Parathyroid adenoma (tissue), 2 donors: ENCODE measurements at regions not wholly inside any gene's neighbourhood (a gene's known extent, or its start where the extent isn't known, plus 50 kb on each side); places are given as distances from the start of the nearest gene placed in this dataset.

ENCODE experiments used
- H2AFZ ChIP-seq: fragments of 300-600 bp; sonication (generic); one replicate; pipeline ENCODE4 v1.7.0; 2017; ENCODE audit warnings: antibody characterized with exemption, mild to moderate bottlenecking
- H3K27ac ChIP-seq: fragments of 300-600 bp; sonication (generic); one replicate; pipeline ENCODE4 v1.7.0; 2017
- H3K27me3 ChIP-seq: fragments of 300-600 bp; sonication (generic); one replicate; pipeline ENCODE4 v1.7.0; 2017; ENCODE audit warnings: low read length; ENCODE audit not compliant: control insufficient read depth, insufficient read depth
- H3K36me3 ChIP-seq: fragments of 300-600 bp; sonication (generic); one replicate; pipeline ENCODE4 v1.7.0; 2017; ENCODE audit warnings: low read length; ENCODE audit not compliant: control insufficient read depth, insufficient read depth
- H3K4me1 ChIP-seq: fragments of 300-600 bp; sonication (generic); one replicate; pipeline ENCODE4 v1.7.0; 2017; ENCODE audit warnings: control low read depth
- H3K4me2 ChIP-seq: fragments of 300-600 bp; sonication (generic); one replicate; pipeline ENCODE4 v1.7.0; 2017; ENCODE audit warnings: low read length
- H3K4me3 ChIP-seq: fragments of 300-600 bp; sonication (generic); one replicate; pipeline ENCODE4 v1.7.0; 2017; ENCODE audit warnings: low read depth, low read length
- H3K79me2 ChIP-seq: fragments of 300-600 bp; sonication (generic); one replicate; pipeline ENCODE4 v1.7.0; 2017; ENCODE audit warnings: control low read depth
- H3K9ac ChIP-seq: fragments of 300-600 bp; sonication (generic); one replicate; pipeline ENCODE4 v1.7.0; 2017; ENCODE audit warnings: mild to moderate bottlenecking
- H3K9me3 ChIP-seq: fragments of 300-600 bp; sonication (generic); one replicate; pipeline ENCODE4 v1.7.0; 2017; ENCODE audit warnings: low read length; ENCODE audit not compliant: control insufficient read depth
- CTCF ChIP-seq: fragments of 300-600 bp; sonication (generic); IDR thresholded peaks from one replicate; pipeline ENCODE4 v1.7.0; 2017; ENCODE audit warnings: antibody characterized with exemption, mild to moderate bottlenecking
- donor health status: primary hyperparathyroidism.

GRCh38 chr18:73749304-73749703 is 398.3 kb downstream of the FBXO15 start:
- TF ChIP-seq CTCF: no peak

GRCh38 chr18:73748731-73749130 is 398.9 kb downstream of the FBXO15 start:
- no peaks in the 10 kb centered on the region for H3K36me3 ChIP-seq
- H3K4me2 ChIP-seq: no peak overlapping the region
- no peaks in the 10 kb centered on the region for H3K79me2 ChIP-seq
- H3K4me1 ChIP-seq: no peaks in the 10 kb centered on the region
- H2AFZ ChIP-seq: no peak overlapping the region
- no peak overlapping the region for H3K4me3 ChIP-seq
- no peaks in the 10 kb centered on the region for H3K27me3 ChIP-seq
- no peaks in the 10 kb centered on the region for H3K9me3 ChIP-seq
- TF ChIP-seq CTCF: no peak
- no peak overlapping the region for H3K27ac ChIP-seq
- H3K9ac ChIP-seq: no peak overlapping the region

More at GRCh38 chr18:73749304-73749703, 398.3 kb downstream of the FBXO15 start:
- Histone ChIP-seq H3K9me3 (no peaks in the 10 kb centered on the region), H3K4me3 (no peak overlapping the region), H2AFZ (no peak overlapping the region), H3K4me2 (no peak overlapping the region), H3K36me3 (no peaks in the 10 kb centered on the region), H3K27me3 (no peaks in the 10 kb centered on the region), H3K9ac (no peak overlapping the region), H3K79me2 (no peaks in the 10 kb centered on the region), H3K4me1 (no peaks in the 10 kb centered on the region), H3K27ac (no peak overlapping the region)

- H3K4me2 ChIP-seq: no peak overlapping the region
- no peaks in the 10 kb centered on the region for H3K36me3 ChIP-seq
- no peak overlapping the region for H3K27ac ChIP-seq
- H3K9ac ChIP-seq: no peak overlapping the region
- no peaks in the 10 kb centered on the region for H3K27me3 ChIP-seq
- no peaks in the 10 kb centered on the region for H3K9me3 ChIP-seq
- no peak overlapping the region for H2AFZ ChIP-seq
- TF ChIP-seq CTCF: no peak
- no peaks in the 10 kb centered on the region for H3K79me2 ChIP-seq
- no peak overlapping the region for H3K4me3 ChIP-seq
- no peaks in the 10 kb centered on the region for H3K4me1 ChIP-seq
These were observed 401.5 kb downstream of the FBXO15 start for GRCh38 chr18:73746101-73746500.

- H2AFZ ChIP-seq: no peak overlapping the region
- H3K9me3 ChIP-seq: no peaks in the 10 kb centered on the region
- no peaks in the 10 kb centered on the region for H3K4me1 ChIP-seq
- no peak overlapping the region for H3K4me2 ChIP-seq
- no peaks in the 10 kb centered on the region for H3K27me3 ChIP-seq
- no peak overlapping the region for H3K9ac ChIP-seq
- no peak overlapping the region for H3K27ac ChIP-seq
- no peak for TF ChIP-seq CTCF
- no peaks in the 10 kb centered on the region for H3K79me2 ChIP-seq
- no peak overlapping the region for H3K4me3 ChIP-seq
- no peaks in the 10 kb centered on the region for H3K36me3 ChIP-seq
These were observed 404.7 kb downstream of the FBXO15 start for GRCh38 chr18:73742957-73743356.

GRCh38 chr18:73741946-73742345 is 405.7 kb downstream of the FBXO15 start:
- TF ChIP-seq CTCF: no peak
- Histone ChIP-seq H3K4me2 (no peak overlapping the region), H3K9me3 (no peaks in the 10 kb centered on the region), H3K9ac (no peak overlapping the region), H3K79me2 (no peaks in the 10 kb centered on the region), H3K27me3 (no peaks in the 10 kb centered on the region), H3K4me1 (no peaks in the 10 kb centered on the region), H3K36me3 (no peaks in the 10 kb centered on the region), H3K4me3 (no peak overlapping the region), H2AFZ (no peak overlapping the region), H3K27ac (no peak overlapping the region)
